WTC11 (cell line): ENCODE measurements at regions not wholly inside any gene's neighbourhood (a gene's known extent, or its start where the extent isn't known, plus 50 kb on each side); places are given as distances from the start of the nearest gene placed in this dataset.

Experiments
- ATAC-seq: fragments of 200-7000 bp; cut with Tn5 transposase; 2 replicates; pipeline ENCODE4 v1.10.0; 2021; ENCODE audit warnings: mild to moderate bottlenecking, moderate library complexity
- CTCF ChIA-PET: fragments of 300-600 bp; sonication (Branson Sonifier 250); formaldehyde crosslinking; loops from one replicate; lab custom pipeline; 2021; ENCODE audit warnings: antibody characterized with exemption; lab: Charles Lee
- POLR2A ChIA-PET: fragments of 350-600 bp; sonication (Branson Sonifier 250); formaldehyde crosslinking; loops from one replicate; lab custom pipeline; 2021; ENCODE audit warnings: antibody characterized with exemption; lab: Charles Lee
- DNase-seq: peaks from one replicate; pipeline ENCODE4 v3.0.0; 2021; ENCODE audit warnings: low spot score
- H3K27ac Mint-ChIP-seq: 2 replicates; pipeline ENCODE4 v1.8.0; 2021; ENCODE audit warnings: mixed read lengths
- H3K27me3 Mint-ChIP-seq: 2 replicates; pipeline ENCODE4 v1.8.0; 2021; ENCODE audit warnings: low read depth, mild to moderate bottlenecking, moderate library complexity, mixed read lengths
- H3K36me3 Mint-ChIP-seq: 2 replicates; pipeline ENCODE4 v1.8.0; 2021; ENCODE audit warnings: mixed read lengths
- H3K4me1 Mint-ChIP-seq: 2 replicates; pipeline ENCODE4 v1.8.0; 2022; ENCODE audit warnings: mixed read lengths
- H3K4me3 Mint-ChIP-seq: 2 replicates; pipeline ENCODE4 v1.8.0; 2021; ENCODE audit warnings: mild to moderate bottlenecking, moderate library complexity, mixed read lengths
- H3K9me3 Mint-ChIP-seq: 2 replicates; pipeline ENCODE4 v1.8.0; 2021; ENCODE audit warnings: mixed read lengths
- ATF1 ChIP-seq: sonication (generic); formaldehyde crosslinking; IDR thresholded peaks from 2 replicates; pipeline ENCODE4 v1.8.1; 2023; ENCODE audit warnings: mild to moderate bottlenecking, moderate library complexity, missing genetic modification reagents
- CREB1 ChIP-seq: sonication (generic); formaldehyde crosslinking; IDR thresholded peaks from 2 replicates; pipeline ENCODE4 v1.8.0; 2023; ENCODE audit warnings: mild to moderate bottlenecking, missing genetic modification reagents
- E2F4 ChIP-seq: sonication (generic); formaldehyde crosslinking; IDR thresholded peaks from 2 replicates; pipeline ENCODE4 v1.8.1; 2022; ENCODE audit warnings: low read depth, mild to moderate bottlenecking, moderate library complexity, missing genetic modification reagents, borderline replicate concordance
- EMX1 ChIP-seq: fragments of 250-450 bp; sonication (Bioruptor Pico); IDR thresholded peaks from 2 replicates; pipeline ENCODE4 v1.8.0; 2021; ENCODE audit warnings: mild to moderate bottlenecking
- ETV6 ChIP-seq: sonication (generic); formaldehyde crosslinking; IDR thresholded peaks from 2 replicates; pipeline ENCODE4 v1.8.1; 2022; ENCODE audit warnings: mild to moderate bottlenecking, missing genetic modification reagents
- FOXJ3 ChIP-seq: sonication (generic); formaldehyde crosslinking; IDR thresholded peaks from 2 replicates; pipeline ENCODE4 v1.9.0; 2021; ENCODE audit warnings: missing genetic modification reagents, mild to moderate bottlenecking, borderline replicate concordance
- FOXK1 ChIP-seq: sonication (generic); formaldehyde crosslinking; IDR thresholded peaks from 2 replicates; pipeline ENCODE4 v1.8.0; 2022; ENCODE audit warnings: mild to moderate bottlenecking, moderate library complexity, missing genetic modification reagents
- GRHL2 ChIP-seq: fragments of 250-450 bp; sonication (Bioruptor Pico); IDR thresholded peaks from 2 replicates; pipeline ENCODE4 v1.8.0; 2022; ENCODE audit warnings: mild to moderate bottlenecking, moderate library complexity; ENCODE audit not compliant: insufficient replicate concordance, severe bottlenecking
- GTF2I ChIP-seq: fragments of 250-450 bp; sonication (Bioruptor Pico); conservative IDR thresholded peaks from 2 replicates; pipeline ENCODE4 v1.4.0; 2021; ENCODE audit warnings: mild to moderate bottlenecking
- IRF2 ChIP-seq: sonication (generic); formaldehyde crosslinking; IDR thresholded peaks from 2 replicates; pipeline ENCODE4 v1.8.0; 2022; ENCODE audit warnings: low read depth, missing genetic modification reagents, borderline replicate concordance
- MXD4 ChIP-seq: fragments of 250-450 bp; sonication (Bioruptor Pico); IDR thresholded peaks from 2 replicates; pipeline ENCODE4 v1.8.0; 2021; ENCODE audit warnings: mild to moderate bottlenecking, moderate library complexity, borderline replicate concordance
- NR1H2 ChIP-seq: sonication (generic); formaldehyde crosslinking; IDR thresholded peaks from 2 replicates; pipeline ENCODE4 v1.9.0; 2021; ENCODE audit warnings: mild to moderate bottlenecking, moderate library complexity, missing genetic modification reagents
- RORB ChIP-seq: fragments of 250-450 bp; sonication (Bioruptor Pico); IDR thresholded peaks from 2 replicates; pipeline ENCODE4 v1.9.0; 2021; ENCODE audit warnings: mild to moderate bottlenecking
- SMAD3 ChIP-seq: sonication (generic); formaldehyde crosslinking; IDR thresholded peaks from 2 replicates; pipeline ENCODE4 v1.8.0; 2022; ENCODE audit warnings: missing genetic modification reagents, mild to moderate bottlenecking, borderline replicate concordance
- SOX15 ChIP-seq: fragments of 250-450 bp; sonication (Bioruptor Pico); IDR thresholded peaks from 2 replicates; pipeline ENCODE4 v1.9.0; 2021; ENCODE audit warnings: mild to moderate bottlenecking
- SP1 ChIP-seq: sonication (generic); formaldehyde crosslinking; conservative IDR thresholded peaks from 2 replicates; pipeline ENCODE4 v1.8.1; 2022; ENCODE audit warnings: missing genetic modification reagents
- TCF7 ChIP-seq: sonication (generic); formaldehyde crosslinking; IDR thresholded peaks from 2 replicates; pipeline ENCODE4 v1.8.0; 2022; ENCODE audit warnings: mild to moderate bottlenecking, low read depth, missing genetic modification reagents, moderate library complexity
- TEAD4 ChIP-seq: sonication (generic); formaldehyde crosslinking; IDR thresholded peaks from 2 replicates; pipeline ENCODE4 v1.8.0; 2022; ENCODE audit warnings: mild to moderate bottlenecking, missing genetic modification reagents
- ZBTB21 ChIP-seq: sonication (generic); formaldehyde crosslinking; IDR thresholded peaks from 2 replicates; pipeline ENCODE4 v1.8.1; 2023; ENCODE audit warnings: mild to moderate bottlenecking, missing genetic modification reagents, borderline replicate concordance
- ZMAT4 ChIP-seq: fragments of 250-450 bp; sonication (Bioruptor Pico); IDR thresholded peaks from 2 replicates; pipeline ENCODE4 v1.9.0; 2021; ENCODE audit warnings: mild to moderate bottlenecking
- ZNF263 ChIP-seq: sonication (generic); formaldehyde crosslinking; IDR thresholded peaks from 2 replicates; pipeline ENCODE4 v1.8.1; 2022; ENCODE audit warnings: low read depth, mild to moderate bottlenecking, moderate library complexity, missing genetic modification reagents
- TF ChIP-seq, protein P1 (sequence below): fragments of 250-450 bp; sonication (Bioruptor Pico); IDR thresholded peaks from 2 replicates; pipeline ENCODE4 v1.9.0; 2021; ENCODE audit warnings: mild to moderate bottlenecking, borderline replicate concordance
- TF ChIP-seq, protein P2 (sequence below): sonication (generic); formaldehyde crosslinking; IDR thresholded peaks from 2 replicates; pipeline ENCODE4 v1.8.1; 2022; ENCODE audit warnings: mild to moderate bottlenecking, moderate library complexity, missing genetic modification reagents

GRCh38 chr9:117466111-117466510, 51.3 kb upstream of the ASTN2 start:
- H3K36me3 Mint-ChIP-seq = no peaks in the 10 kb centered on the region

GRCh38 chr9:117465706-117466105, 50.8 kb upstream of the ASTN2 start:
- Mint-ChIP-seq H3K4me3 (no peak overlapping the region), H3K4me1 (no peaks in the 10 kb centered on the region), H3K36me3 (no peaks in the 10 kb centered on the region), H3K27me3 (no peaks in the 10 kb centered on the region), H3K27ac (no peak overlapping the region), H3K9me3 (no peaks in the 10 kb centered on the region)
- DNase-seq (no peak), ATAC-seq (no peak)
- ChIA-PET POLR2A (no interaction called here), CTCF (interaction anchor here (1.1 kb wide), 2 partner anchors 21 to 40 kb away, joined by 3 to 4 read pairs; no protein-coding TSS in a partner anchor)
- no peak for TF ChIP-seq NR1H2
- no peak for TF ChIP-seq RORB (CRISPR knock-in tag)
- TF ChIP-seq SMAD3 (CRISPR knock-in tag) = no peak
- no peak for TF ChIP-seq E2F4 (CRISPR knock-in tag)
- no peak for TF ChIP-seq FOXK1 (CRISPR knock-in tag)
- TF ChIP-seq CREB1 (CRISPR knock-in tag) = no peak
- no peak for TF ChIP-seq SOX15 (CRISPR knock-in tag)
- no peak for TF ChIP-seq GRHL2 (CRISPR knock-in tag)
- TF ChIP-seq SP1 (CRISPR knock-in tag) = no peak
- TF ChIP-seq, protein P1, sequence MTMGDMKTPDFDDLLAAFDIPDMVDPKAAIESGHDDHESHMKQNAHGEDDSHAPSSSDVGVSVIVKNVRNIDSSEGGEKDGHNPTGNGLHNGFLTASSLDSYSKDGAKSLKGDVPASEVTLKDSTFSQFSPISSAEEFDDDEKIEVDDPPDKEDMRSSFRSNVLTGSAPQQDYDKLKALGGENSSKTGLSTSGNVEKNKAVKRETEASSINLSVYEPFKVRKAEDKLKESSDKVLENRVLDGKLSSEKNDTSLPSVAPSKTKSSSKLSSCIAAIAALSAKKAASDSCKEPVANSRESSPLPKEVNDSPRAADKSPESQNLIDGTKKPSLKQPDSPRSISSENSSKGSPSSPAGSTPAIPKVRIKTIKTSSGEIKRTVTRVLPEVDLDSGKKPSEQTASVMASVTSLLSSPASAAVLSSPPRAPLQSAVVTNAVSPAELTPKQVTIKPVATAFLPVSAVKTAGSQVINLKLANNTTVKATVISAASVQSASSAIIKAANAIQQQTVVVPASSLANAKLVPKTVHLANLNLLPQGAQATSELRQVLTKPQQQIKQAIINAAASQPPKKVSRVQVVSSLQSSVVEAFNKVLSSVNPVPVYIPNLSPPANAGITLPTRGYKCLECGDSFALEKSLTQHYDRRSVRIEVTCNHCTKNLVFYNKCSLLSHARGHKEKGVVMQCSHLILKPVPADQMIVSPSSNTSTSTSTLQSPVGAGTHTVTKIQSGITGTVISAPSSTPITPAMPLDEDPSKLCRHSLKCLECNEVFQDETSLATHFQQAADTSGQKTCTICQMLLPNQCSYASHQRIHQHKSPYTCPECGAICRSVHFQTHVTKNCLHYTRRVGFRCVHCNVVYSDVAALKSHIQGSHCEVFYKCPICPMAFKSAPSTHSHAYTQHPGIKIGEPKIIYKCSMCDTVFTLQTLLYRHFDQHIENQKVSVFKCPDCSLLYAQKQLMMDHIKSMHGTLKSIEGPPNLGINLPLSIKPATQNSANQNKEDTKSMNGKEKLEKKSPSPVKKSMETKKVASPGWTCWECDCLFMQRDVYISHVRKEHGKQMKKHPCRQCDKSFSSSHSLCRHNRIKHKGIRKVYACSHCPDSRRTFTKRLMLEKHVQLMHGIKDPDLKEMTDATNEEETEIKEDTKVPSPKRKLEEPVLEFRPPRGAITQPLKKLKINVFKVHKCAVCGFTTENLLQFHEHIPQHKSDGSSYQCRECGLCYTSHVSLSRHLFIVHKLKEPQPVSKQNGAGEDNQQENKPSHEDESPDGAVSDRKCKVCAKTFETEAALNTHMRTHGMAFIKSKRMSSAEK (CRISPR knock-in tag) = no peak
- no peak for TF ChIP-seq ZNF263 (CRISPR knock-in tag)
- no peak for TF ChIP-seq TCF7
- TF ChIP-seq FOXJ3 (CRISPR knock-in tag) = no peak
- TF ChIP-seq MXD4 (CRISPR knock-in tag) = no peak
- TF ChIP-seq ETV6 = no peak
- TF ChIP-seq TEAD4 (CRISPR knock-in tag) = no peak
- no peak for TF ChIP-seq ZMAT4
- TF ChIP-seq EMX1 (CRISPR knock-in tag) = no peak
- no peak for TF ChIP-seq ATF1 (CRISPR knock-in tag)

More at GRCh38 chr9:117466111-117466510, 51.3 kb upstream of the ASTN2 start:
- Mint-ChIP-seq H3K4me3 (no peak overlapping the region), H3K4me1 (no peaks in the 10 kb centered on the region), H3K9me3 (no peaks in the 10 kb centered on the region), H3K27me3 (no peaks in the 10 kb centered on the region), H3K27ac (no peak overlapping the region)
- ChIA-PET POLR2A (no interaction called here), CTCF (interaction anchor here (1.1 kb wide), 1 partner anchor 41 kb away, joined by 3 read pairs; no protein-coding TSS in a partner anchor)
- DNase-seq = no peak
- ATAC-seq = no peak
- TF ChIP-seq IRF2 (CRISPR knock-in tag) (no peak), GTF2I (CRISPR knock-in tag) (no peak), SP1 (CRISPR knock-in tag) (no peak), MXD4 (CRISPR knock-in tag) (no peak), ZBTB21 (CRISPR knock-in tag) (no peak)
- TF ChIP-seq, protein P2, sequence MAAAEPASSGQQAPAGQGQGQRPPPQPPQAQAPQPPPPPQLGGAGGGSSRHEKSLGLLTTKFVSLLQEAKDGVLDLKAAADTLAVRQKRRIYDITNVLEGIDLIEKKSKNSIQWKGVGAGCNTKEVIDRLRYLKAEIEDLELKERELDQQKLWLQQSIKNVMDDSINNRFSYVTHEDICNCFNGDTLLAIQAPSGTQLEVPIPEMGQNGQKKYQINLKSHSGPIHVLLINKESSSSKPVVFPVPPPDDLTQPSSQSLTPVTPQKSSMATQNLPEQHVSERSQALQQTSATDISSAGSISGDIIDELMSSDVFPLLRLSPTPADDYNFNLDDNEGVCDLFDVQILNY (CRISPR knock-in tag) = no peak
- TF ChIP-seq, all 79 proteins: peak for 0
